ENCODE measurements at regions not wholly inside any gene's neighbourhood (a gene's known extent, or its start where the extent isn't known, plus 50 kb on each side); places are given as distances from the start of the nearest gene placed in this dataset.

DNA sequence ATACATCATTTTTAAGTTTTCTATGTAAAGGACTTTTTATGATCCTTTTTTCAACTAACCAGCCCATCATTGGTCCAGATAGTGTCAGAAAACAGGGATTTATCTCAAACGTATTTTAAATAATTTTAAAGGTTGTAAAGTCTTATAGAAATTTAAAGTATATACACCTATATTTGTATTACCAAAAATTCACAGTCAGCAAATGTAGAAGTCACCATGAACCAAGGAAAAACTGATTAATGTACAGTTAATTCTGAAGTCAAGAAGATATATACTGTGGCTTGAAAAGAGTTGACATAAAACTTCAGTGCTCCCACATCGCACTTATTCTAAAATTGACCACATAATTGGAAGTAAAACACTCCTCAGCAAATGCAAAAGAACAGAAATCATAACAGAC is 52.4 kb upstream of the MAP2 start:
- H4K20me1 ChIP-seq (replicated peaks; ENCODE audit: insufficient read depth) = no peaks in the 10 kb centered on the region
- no peaks in the 10 kb centered on the region for H3K27me3 Mint-ChIP-seq (ENCODE audit: insufficient read depth, low read depth, poor library complexity)
- DNase-seq (ENCODE audit: low spot score) = no peak
- no peaks in the 10 kb centered on the region for H3K9me2 ChIP-seq (ENCODE audit: insufficient read depth)
- H3K27me3 ChIP-seq (ENCODE audit: insufficient read depth) = no peaks in the 10 kb centered on the region
- no peak overlapping the region for H3K4me3 Mint-ChIP-seq
- no peaks in the 10 kb centered on the region for H3K4me1 Mint-ChIP-seq
- H3F3A ChIP-seq (replicated peaks; ENCODE audit: low read depth) = no peaks in the 10 kb centered on the region
- H3K27ac Mint-ChIP-seq = no peak overlapping the region
- H2AFZ ChIP-seq = no peak overlapping the region
- H3K4me1 ChIP-seq (ENCODE audit: insufficient read depth) = no peaks in the 10 kb centered on the region
- peaks cover 41% of the 10 kb centered on the region for H3K9me3 Mint-ChIP-seq
- H3K36me3 ChIP-seq (ENCODE audit: insufficient read depth) = no peaks in the 10 kb centered on the region
- H3K36me3 Mint-ChIP-seq (ENCODE audit: low read depth) = peaks cover 16% of the 10 kb centered on the region; the same call in 2 of the 3 replicates
- TF ChIP-seq ZNF114 (CRISPR knock-in tag; IDR thresholded peaks at IDR 0.05) = no peak
- TF ChIP-seq, protein P1, sequence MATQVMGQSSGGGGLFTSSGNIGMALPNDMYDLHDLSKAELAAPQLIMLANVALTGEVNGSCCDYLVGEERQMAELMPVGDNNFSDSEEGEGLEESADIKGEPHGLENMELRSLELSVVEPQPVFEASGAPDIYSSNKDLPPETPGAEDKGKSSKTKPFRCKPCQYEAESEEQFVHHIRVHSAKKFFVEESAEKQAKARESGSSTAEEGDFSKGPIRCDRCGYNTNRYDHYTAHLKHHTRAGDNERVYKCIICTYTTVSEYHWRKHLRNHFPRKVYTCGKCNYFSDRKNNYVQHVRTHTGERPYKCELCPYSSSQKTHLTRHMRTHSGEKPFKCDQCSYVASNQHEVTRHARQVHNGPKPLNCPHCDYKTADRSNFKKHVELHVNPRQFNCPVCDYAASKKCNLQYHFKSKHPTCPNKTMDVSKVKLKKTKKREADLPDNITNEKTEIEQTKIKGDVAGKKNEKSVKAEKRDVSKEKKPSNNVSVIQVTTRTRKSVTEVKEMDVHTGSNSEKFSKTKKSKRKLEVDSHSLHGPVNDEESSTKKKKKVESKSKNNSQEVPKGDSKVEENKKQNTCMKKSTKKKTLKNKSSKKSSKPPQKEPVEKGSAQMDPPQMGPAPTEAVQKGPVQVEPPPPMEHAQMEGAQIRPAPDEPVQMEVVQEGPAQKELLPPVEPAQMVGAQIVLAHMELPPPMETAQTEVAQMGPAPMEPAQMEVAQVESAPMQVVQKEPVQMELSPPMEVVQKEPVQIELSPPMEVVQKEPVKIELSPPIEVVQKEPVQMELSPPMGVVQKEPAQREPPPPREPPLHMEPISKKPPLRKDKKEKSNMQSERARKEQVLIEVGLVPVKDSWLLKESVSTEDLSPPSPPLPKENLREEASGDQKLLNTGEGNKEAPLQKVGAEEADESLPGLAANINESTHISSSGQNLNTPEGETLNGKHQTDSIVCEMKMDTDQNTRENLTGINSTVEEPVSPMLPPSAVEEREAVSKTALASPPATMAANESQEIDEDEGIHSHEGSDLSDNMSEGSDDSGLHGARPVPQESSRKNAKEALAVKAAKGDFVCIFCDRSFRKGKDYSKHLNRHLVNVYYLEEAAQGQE (IDR thresholded peaks at IDR 0.05; ENCODE audit: unreplicated experiment) = no peak
- TF ChIP-seq JUNB (IDR thresholded peaks at IDR 0.05; ENCODE audit: unreplicated experiment) = no peak
- no peak for TF ChIP-seq NANOG (IDR thresholded peaks at IDR 0.05; ENCODE audit: borderline replicate concordance)
- no peak for TF ChIP-seq POLR2AphosphoS5 (IDR thresholded peaks at IDR 0.05; ENCODE audit: low read depth)
- no peaks in the 10 kb centered on the region for H3K79me2 ChIP-seq (replicated peaks; ENCODE audit: insufficient read depth)
- no peak overlapping the region for H3K4me2 ChIP-seq
- no peak overlapping the region for H3K27ac ChIP-seq (ENCODE audit: low read depth)
- no peak overlapping the region for H3K4me3 ChIP-seq
- ATAC-seq = no peak

Small RNA genes in the stretch of these regions (small RNA-seq; reads per million reads assigned to genes)
- 0.07 reads per million for gene RNA5SP117 (ENCODE audit: low replicate concordance)
